HG03439 (cell line): ENCODE measurements at regions not wholly inside any gene's neighbourhood (a gene's known extent, or its start where the extent isn't known, plus 50 kb on each side); places are given as distances from the start of the nearest gene placed in this dataset.
"Not testable (repeated sequence)": the region's sequence is repeated elsewhere in the genome, so short reads cannot be mapped to it uniquely, and the experiment has no call there.

Experiments
- ATAC-seq: cut with Tn5 transposase; IDR thresholded peaks from one replicate; pipeline ENCODE4 v1.9.1; 2021; ENCODE audit warnings: mild to moderate bottlenecking, moderate library complexity; ENCODE audit not compliant: unreplicated experiment

DNA sequence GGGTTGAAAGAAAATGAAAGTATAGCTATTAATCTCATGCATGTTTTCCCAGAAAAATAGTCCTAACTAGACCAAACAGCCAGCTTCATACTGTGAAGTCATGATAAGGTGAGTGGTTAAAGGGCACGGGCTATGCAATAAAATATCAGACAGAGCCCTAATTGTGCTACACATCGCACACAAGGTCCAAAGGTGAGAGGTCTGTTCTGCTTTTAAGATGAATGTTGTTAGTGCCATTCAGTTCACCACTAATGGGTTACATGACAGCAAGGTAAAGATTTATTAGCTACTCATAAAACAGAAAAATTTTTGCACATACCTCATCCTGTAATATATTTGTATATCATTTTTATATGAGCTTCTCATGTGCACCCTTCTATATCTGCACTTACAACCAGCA is 105.0 kb upstream of the STK17B start:
- ATAC-seq = no peak

DNA sequence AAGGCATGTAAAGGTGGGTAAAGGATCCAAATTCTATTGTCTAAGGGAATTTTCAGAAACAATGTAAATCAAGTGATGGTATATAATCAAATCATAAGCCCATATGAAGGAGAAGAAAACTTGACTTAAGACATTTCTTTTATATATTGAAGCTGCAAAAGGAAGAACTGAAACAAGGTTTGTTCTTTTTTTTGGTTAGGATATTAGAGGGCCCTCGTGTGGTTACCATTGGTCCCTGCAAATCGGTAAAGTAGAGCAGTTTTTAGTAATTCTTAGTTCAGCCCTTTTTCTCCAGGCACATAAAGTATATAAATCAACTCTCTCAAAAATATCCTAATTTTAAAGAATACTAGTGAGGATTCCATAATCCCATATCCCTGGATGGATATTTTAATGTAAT is 105.6 kb upstream of the STK17B start:
- no peak for ATAC-seq

DNA sequence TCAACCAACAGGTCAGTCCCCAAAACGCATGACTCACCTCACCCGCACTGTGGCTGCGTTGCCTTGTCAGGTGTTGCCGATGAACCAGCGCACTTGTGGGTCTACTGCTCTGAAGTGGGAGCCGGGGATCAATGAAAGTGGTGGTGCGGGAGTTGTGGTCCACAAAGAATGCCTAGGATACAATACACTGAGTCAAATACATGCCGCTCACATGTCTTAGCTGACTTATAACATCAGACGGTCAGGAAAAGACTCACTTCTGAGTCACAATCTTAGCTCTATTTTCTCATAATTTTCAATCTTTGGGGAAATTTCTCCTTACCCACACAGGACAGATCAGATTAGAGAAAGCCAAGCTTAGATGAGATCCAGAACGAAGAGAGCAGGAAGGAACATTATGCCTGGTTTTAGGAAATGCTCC is 107.1 kb upstream of the STK17B start:
- ATAC-seq = no peak

DNA sequence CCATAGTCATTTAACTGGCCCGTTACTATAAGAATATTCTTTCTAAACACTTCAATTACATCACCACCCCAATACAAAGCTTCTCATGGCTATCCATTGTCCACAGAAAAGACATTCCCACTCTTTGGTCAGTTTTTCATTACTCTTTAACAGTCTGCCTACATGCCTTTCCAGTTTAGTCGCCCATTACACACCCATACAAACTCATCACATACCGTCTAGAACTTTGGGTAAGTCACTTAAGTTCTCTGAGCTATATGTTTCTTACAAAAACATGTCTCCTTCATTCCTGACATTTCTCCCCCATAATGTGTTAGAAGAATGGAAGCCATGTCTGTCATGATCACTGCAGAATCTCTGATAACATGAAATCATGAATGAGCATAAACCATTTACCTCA is 108.2 kb upstream of the STK17B start:
- no peak for ATAC-seq

DNA sequence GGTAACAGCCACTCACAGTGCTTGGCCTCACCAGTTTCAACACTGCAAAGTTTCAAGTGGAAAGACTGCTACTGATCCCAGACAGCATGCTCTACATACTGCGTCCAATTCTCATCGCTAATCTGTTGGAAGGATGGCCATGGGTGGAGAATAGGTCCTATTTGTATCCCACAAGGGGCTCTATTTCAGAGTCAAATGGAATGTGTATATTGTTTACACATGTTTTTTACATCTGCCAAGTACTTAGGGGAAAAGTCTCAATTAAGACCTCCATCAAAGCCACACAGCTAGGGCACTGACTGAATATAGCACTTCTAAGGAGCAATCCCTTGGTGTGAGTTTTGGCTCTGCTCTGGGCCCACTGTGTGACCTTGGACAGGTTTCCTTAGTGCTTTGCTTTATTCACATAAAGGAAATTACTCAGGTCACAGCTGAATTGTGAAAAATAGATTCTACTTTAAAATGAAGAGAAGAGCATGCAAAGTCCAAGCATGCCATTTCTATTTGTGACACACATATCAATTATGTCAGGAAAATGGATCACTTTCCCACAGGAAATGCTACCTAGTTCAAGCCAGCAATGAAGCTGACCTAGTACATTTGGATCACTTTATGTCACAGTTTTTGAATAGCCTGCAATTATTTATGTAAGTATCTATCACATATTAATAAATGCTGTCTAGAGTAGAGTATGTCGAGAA is 112.9 kb upstream of the STK17B start:
- no peak for ATAC-seq

DNA sequence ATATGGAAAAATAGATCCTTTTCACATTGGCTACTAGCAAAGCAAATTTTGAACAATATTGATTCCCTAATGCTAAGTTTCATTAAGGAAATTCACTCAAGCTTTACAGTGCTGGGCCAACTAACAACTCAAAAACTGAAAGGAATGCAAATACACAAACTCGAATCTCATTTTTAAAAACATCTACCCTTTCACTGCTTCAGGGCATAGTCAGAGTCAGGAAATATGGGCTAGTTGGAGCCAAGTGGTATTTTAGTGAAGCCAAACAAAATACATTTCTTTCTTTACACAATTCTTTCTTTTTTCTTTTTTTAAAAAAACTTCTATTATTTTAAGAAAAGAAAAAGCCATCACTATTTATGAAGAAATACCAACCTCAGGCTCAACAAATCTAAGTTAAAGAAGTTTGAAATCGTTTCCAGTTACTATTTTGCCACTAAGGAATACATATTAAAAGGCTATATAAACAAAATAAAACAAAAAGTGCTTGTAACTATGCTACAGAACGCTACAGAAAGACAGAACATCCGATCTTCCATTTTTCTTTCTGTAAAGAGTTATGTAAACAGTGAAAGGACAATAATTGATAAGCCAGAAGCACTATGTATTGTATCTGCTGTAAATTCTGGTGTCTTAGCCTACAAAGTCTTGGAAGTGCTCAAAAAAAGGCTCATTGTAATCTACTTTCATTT is 113.6 kb upstream of the STK17B start:
- ATAC-seq = no peak

DNA sequence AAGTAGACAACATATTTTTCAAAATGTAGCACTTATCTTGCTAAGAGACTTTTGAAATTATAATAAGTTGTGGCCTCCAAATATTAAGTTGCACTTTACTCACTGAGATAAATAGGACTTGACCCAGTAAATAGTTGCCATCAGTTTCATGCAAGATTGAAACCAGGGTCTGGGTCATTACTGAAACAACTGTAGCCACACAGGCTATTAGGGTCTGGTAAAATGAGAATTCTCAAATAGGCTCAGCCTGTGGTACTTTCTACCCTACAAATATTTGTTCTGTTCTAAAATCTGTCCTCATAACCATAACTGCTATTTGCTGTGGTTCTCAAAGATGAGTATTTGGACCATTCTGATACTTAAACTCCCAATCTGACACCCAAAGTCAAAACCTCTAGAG is 115.4 kb upstream of the STK17B start:
- ATAC-seq = no peak

DNA sequence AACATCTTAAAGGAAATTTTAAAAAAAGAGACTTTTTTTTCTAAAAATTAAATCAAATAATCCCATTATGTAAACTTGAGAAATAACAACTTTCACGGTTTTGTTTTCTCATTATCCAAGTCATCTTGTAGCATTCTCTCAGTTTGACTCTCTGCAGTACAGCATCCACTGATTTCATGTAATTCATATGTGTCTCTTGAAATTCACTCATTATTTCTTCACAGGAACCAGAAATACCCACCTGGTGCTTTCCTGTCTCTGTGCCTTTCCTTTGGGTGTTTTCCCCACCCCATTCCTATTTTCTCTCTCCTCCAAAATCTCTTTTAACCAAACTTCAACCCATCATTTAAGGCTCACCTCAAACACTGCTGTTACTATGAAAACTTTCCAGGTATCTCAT is 116.1 kb upstream of the STK17B start:
- ATAC-seq = no peak

DNA sequence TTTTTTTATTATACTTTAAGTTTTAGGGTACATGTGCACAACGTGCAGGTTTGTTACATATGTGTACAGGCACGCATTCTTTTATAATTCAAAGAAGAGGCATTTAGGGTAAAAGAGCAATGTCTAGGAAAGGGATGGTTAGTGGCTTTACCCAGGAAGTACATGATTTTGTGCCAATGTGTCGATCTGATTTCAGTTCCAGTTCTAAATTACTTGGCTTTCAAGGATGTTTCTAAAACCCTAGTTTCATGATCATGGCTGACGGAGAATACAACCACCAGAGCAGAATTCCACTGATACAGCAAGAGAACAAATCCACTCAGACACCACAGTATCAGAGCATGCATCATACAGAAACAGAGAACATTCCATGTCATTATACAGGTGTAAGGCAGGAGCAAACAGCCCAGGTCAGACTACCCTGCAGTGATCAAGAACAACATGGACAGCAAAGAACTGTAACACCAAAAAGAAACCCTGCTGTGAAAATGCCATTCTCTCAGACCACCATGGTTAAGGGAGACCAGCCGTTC is 116.7 kb upstream of the STK17B start:
- no peak for ATAC-seq

DNA sequence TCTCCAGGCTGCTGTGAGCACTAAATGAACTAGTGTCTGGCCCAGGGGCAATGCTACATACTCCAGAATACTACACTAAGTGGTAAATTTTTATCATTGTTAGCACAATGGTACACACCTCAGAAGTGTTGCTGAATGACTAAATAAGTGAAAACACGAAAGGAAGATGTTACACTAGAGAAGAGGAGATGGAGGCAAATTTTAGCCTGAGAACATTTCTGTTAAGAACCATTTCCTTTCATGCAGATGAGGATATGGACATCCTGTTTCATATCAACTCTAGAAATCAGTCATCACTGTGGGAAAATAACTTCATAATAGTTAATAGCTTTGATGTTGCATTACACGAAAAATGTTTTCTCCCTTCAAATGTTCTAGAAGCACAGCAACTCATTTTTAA is 117.6 kb upstream of the STK17B start:
- ATAC-seq = no peak

DNA sequence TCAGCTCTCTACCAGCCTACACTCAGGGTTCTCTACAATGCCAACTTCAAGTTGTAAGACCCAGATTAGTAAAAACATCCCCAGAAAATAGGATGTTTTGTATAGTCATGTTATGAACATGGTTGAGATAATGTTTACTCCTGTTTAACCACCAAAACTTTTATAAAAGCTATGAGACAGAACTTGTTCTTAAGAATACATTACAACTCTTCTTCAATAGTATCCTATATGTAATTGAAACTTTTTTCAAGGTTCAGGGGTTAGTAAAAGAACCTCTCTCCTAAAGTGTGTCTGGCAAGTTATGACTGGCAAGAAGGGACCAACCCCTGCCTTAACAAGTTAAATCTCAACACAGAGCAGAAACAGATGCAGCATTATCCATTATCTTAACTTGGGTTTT is 118.8 kb upstream of the STK17B start:
- ATAC-seq = no peak

DNA sequence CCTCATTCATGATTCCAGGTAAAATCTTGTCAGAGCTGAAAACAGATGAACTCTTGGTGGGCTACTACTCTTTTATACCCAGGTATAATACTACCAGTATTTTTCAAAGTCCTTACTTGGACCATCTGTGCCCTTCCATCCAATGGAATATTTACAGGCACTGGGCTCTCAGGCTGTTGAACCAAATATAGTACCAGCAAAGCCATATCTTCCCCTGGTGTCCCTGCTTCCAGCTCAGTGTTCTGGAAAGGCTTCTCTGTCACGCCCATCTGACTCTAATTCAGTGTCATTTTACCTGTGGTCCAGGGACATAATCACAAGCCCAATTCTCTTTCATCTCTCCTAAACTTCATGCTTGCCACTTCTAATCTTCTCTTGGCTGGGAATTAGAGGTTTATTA is 119.2 kb upstream of the STK17B start:
- ATAC-seq = no peak

DNA sequence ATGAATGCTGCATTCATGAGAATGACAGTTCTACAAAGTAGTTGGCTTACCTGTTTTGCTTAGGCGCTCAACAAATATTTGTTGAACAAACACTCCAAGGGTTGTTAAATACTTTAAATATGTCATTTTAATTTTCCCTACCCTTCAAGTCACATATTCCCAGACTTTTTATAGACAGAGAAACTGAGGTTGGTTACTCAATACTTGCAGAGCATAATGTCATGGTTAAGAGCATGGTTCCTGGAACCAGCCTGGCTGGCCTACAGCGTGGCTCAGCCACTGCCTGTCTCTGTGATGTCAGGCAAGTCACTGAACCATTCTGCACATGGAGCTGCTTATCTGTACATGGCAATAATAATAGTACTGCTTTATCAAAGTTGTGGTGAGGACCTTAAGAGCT is 120.0 kb upstream of the STK17B start:
- no peak for ATAC-seq

DNA sequence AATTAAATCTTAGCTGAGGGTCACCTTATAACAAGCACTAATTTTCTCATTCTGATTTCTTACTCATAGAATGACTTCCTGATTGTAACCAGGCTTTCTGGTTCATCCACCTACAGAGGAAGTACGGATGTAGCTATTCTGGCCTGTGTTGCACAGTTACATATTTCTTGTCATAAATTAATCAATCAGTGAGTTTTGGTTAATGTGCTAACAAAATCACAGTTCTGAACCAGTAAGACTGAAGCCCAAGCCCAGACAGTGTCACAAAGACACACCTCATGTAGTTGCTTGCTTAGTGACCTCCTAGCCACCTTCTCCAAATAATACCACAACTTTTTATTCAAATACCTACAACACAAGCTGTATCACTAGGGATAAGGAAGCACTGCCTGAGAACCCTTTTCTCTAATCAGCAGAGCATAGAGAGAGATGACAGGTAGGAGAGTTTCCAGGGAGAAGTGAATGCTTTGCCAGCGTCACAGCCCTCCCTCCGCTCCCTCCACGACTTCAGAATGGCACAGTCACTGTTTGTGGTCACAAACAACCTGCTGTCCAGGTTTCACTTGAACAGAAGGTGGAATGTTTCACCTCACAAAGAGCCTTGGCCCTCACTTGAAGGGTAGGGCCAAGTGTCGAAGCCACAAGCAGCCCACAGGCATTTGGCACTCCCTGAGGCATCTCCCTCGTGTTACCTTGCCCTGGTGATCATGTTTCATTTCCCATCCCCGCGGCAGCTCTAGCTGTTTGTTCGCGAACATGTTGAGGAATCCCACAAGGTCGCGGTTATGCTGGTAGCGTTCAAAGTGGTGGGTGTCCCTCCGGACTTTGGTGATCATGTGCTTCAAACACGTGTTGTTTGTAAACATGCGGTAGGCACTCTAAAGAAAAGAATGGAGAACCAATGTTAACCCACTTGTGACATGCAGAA is 120.8 kb upstream of the STK17B start:
- ATAC-seq = no peak

DNA sequence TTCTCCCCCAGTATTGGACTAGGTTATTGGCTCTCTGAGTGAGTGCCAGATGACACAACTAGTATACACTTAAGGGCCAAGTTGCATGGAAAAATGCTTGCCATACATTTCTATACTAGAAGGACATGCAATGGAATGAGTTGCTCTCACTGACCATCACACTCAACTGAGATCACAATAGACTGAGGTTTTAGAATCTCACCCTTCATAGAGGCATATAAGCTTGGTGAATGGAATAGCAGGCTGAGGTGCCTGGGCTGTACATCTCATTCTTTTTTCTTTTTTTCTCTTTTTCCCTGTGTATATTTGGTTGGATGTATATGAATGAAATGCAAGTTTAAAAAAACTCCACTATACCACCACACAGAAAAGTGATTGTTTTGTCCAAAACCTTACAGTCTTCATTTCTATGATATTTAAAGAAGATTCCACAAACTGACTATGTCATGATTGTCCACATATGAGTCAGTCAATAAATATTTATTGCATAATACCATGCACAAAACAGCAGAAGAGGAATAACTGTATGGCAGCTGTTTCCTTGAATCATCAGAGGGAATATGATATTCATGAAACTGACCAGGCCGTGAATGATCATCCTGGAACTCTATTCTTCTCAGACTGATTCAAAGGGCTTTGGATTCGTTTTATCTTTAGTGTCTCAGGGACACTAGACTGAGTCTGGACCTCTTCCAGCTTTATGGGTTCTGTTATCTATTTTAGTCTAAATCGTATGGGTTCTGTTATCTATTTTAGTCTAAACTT is 122.6 kb upstream of the STK17B start:
- ATAC-seq = no peak

DNA sequence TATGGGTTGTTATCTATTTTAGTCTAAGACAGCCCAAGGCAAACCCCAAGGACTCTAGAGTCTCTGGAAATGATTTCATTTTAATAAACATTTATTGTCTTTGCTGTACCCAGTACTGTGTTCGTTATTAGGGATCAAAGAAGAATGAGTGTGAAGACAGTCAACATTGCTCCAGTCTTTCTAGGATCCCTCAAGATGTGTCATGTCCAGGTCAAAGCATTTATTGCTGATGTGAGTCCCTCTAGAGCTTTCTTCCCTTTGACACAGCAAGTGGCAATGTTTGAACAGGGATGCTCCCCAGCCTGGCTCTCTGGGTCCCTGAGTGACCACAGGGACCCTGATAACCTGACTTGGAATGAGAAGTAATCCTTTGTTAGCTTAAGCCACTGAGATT is 123.1 kb upstream of the STK17B start:
- ATAC-seq = no peak

DNA sequence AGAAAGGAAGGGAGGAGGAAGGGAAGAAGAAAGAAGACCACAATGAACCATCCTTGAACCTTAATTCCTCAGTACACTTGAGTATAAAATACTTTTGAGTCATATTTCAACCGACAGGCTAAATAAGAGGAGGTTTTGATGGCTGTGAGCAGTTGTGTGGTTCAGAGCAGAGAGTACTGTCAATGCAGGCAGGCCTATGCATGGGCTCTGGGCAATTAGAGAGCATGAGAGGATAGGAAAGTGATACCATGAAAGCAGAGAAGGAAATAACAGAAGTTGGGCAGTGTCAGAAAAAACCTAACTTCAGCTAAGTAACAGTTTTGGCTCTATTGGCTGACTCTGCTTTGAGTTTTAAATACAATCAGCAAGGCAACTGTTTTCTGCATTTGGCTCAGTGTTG is 123.6 kb upstream of the STK17B start:
- ATAC-seq = no peak

DNA sequence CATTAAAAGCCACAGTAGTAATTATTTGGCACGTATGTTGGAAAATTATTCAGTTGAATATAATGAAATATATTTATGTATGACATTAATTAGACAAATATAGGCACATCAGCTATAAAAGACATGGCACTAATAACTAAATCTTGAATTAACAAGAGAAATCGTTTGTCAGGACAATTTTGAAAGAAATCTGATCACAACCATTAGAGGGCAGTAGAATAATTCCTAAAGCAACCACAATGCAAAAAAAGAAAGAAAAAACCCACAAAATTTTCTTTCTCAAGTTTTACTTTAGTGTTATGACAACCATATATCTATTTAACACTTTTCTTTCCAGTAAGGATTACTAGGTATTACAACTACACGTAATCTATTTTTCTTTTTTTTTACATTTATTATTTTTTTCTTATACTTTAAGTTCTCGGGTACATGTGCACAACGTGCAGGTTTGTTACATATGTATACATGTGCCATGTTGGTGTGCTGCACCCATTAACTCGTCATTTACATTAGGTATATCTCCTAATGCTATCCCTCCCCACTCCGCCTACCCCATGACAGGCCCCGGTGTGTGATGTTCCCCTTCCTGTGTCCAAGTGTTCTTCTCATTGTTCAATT is 126.8 kb upstream of the STK17B start:
- not testable (repeated sequence) for ATAC-seq

DNA sequence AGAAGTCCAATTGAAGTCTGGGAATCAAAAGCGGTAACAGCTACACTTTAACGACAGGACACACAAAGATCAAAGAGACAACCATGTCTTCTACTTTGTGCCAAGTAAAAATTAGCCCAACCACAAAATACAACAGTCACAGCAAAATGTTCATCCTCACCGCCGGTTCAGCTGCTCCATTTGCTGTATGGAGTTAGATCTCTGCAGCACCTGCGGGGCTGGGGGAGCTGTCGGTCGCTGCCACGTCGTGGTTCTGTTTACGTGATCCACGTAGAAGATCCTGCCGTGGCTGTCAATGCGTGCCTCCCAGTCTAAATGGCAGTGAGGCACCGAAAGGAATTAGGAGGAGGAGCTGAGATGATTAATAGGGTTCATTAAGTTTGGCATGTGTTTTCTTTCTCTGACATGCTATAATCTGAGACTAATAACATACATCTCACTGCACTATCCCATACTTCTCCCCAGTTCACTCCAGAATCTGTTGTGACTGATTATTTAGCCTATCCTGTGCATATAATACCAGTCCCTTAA is 136.5 kb upstream of the STK17B start:
- ATAC-seq = no peak

DNA sequence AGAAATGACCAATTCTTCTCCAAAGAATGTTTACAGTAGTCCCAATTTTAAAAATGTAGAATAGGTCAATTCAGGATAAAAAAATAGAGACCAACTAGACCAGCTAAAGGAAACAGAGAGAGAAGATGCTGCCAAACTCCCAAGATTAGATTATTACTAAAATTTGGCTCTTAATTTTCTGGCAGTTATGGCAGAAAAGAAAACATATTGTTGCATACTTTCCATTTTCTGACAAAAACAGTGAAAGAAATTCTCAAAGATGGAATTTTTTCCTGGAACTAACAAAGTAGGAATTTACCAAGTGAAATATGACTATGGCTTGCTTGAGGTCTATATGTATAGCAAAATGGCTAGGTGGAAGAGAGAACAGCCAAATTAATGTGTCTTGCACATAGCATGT is 138.3 kb upstream of the STK17B start:
- no peak for ATAC-seq
